HCT116 (cell line): ENCODE measurements at regions not wholly inside any gene's neighbourhood (a gene's known extent, or its start where the extent isn't known, plus 50 kb on each side); places are given as distances from the start of the nearest gene placed in this dataset.

Source experiments
- ATAC-seq: fragments of 200-7000 bp; cut with Tn5 transposase; 2 replicates; pipeline ENCODE4 v1.9.1; 2020; ENCODE audit warnings: mild to moderate bottlenecking, moderate library complexity
- BruUV-seq: library from RNA; stranded (reverse); fragments of 400-500 nt; replicated peaks from 2 replicates; lab custom pipeline; 2021; lab: Mats Ljungman, UMichigan
- CTCF ChIA-PET: fragments of 300-600 bp; sonication (Branson Sonifier 250); formaldehyde crosslinking; loops from one replicate; lab custom pipeline; 2021; ENCODE audit warnings: antibody characterized with exemption; lab: Charles Lee
- POLR2A ChIA-PET: fragments of 300-600, 350-600 bp; sonication (Branson Sonifier 250); formaldehyde crosslinking; loops from one replicate; lab custom pipeline; 2021; ENCODE audit warnings: antibody characterized with exemption; lab: Charles Lee
- RAD21 ChIA-PET, 2 experiments: fragments of 300-600 bp; sonication (Branson Sonifier 250); formaldehyde crosslinking; loops; one replicate each; lab custom pipeline; 2023; ENCODE audit warnings: low total read pairs in 2 of 2; ENCODE audit not compliant: uncharacterized antibody in 2 of 2, unreplicated experiment in 2 of 2, low non-redundant PET in 1 of 2; lab: Charles Lee
- DNase-seq: peaks from one replicate; pipeline ENCODE4 v3.0.0-alpha.2; 2010; ENCODE audit warnings: low read depth, low spot score
- H2AFZ ChIP-seq: fragments of 200-600 bp; shearing (Covaris generic), sonication (generic); 2 replicates; pipeline ENCODE4 v1.6.1; 2017; ENCODE audit warnings: low read depth, mixed run types, mixed read lengths, antibody characterized with exemption, low read length; ENCODE audit not compliant: poor library complexity, severe bottlenecking
- H3K27ac ChIP-seq: 2 replicates; pipeline ENCODE4 v1.5.1; 2012; ENCODE audit warnings: low read depth, low read length
- H3K27me3 ChIP-seq: fragments of 200-600 bp; sonication (generic); 2 replicates; pipeline ENCODE4 v1.6.1; 2016; ENCODE audit warnings: mixed run types, low read length, mixed read lengths; ENCODE audit not compliant: insufficient read depth
- H3K36me3 ChIP-seq, 2 experiments: fragments of 200-500 bp in 1 of 2; fragments of 200-600 bp in 1 of 2; sonication (Bioruptor generic) in 1 of 2; sonication (generic) in 1 of 2; 2 replicates each; pipeline versions ENCODE4 v1.5.1 to v1.6.1; 2014 to 2016; ENCODE audit warnings: low read length in 2 of 2, inconsistent platforms in 1 of 2, mixed read lengths in 1 of 2, mixed run types in 1 of 2; ENCODE audit not compliant: insufficient read depth in 2 of 2, control insufficient read depth in 1 of 2
- H3K4me1 ChIP-seq, 2 experiments: fragments of 200-600 bp in 1 of 2; sonication (generic) in 1 of 2; 2 replicates each; pipeline versions ENCODE4 v1.5.1 to v1.6.1; 2012 to 2017; ENCODE audit warnings: low read length in 2 of 2, inconsistent platforms in 1 of 2, mild to moderate bottlenecking in 1 of 2, mixed read lengths in 1 of 2, mixed run types in 1 of 2, moderate library complexity in 1 of 2; ENCODE audit not compliant: insufficient read depth in 2 of 2, control insufficient read depth in 1 of 2
- H3K4me2 ChIP-seq: fragments of 200-600 bp; sonication (generic); 2 replicates; pipeline ENCODE4 v1.6.1; 2017; ENCODE audit warnings: mixed run types, low read length, mixed read lengths
- H3K4me3 ChIP-seq, 2 experiments: fragments of 200-600 bp in 1 of 2; sonication (generic) in 1 of 2; replicated peaks in 1 of 2; 2 replicates each; pipeline ENCODE4 v1.5.1; 2011 to 2016; ENCODE audit warnings: low read length in 2 of 2, control low read depth in 1 of 2, low read depth in 1 of 2, mild to moderate bottlenecking in 1 of 2, mixed read lengths in 1 of 2, mixed run types in 1 of 2
- H3K79me2 ChIP-seq: fragments of 200-600 bp; sonication (generic); 2 replicates; pipeline ENCODE4 v1.6.1; 2017; ENCODE audit warnings: mild to moderate bottlenecking, mixed run types, low read length, moderate library complexity, mixed read lengths; ENCODE audit not compliant: insufficient read depth
- H3K9ac ChIP-seq: fragments of 200-600 bp; sonication (generic); 2 replicates; pipeline ENCODE4 v1.6.1; 2016; ENCODE audit warnings: low read length, mixed read lengths
- H3K9me2 ChIP-seq: fragments of 200-600 bp; sonication (generic), shearing (Covaris generic); 2 replicates; pipeline ENCODE4 v1.6.1; 2017; ENCODE audit warnings: mixed run types, mild to moderate bottlenecking, moderate library complexity; ENCODE audit not compliant: insufficient read depth
- H3K9me3 ChIP-seq, 2 experiments: fragments of 200-500 bp in 1 of 2; fragments of 200-600 bp in 1 of 2; sonication (Bioruptor generic) in 1 of 2; sonication (generic) in 1 of 2; 2 replicates each; pipeline ENCODE4 v1.6.1; 2014 to 2017; ENCODE audit warnings: low read length in 2 of 2, mixed read lengths in 2 of 2, inconsistent platforms in 1 of 2, low read depth in 1 of 2, mild to moderate bottlenecking in 1 of 2, mixed run types in 1 of 2, moderate library complexity in 1 of 2; ENCODE audit not compliant: control insufficient read depth in 1 of 2, insufficient read depth in 1 of 2
- H4K20me1 ChIP-seq: fragments of 200-600 bp; sonication (generic), shearing (Covaris generic); 2 replicates; pipeline ENCODE4 v1.6.1; 2017; ENCODE audit warnings: mixed run types, mild to moderate bottlenecking, moderate library complexity; ENCODE audit not compliant: insufficient read depth
- CBX3 ChIP-seq: IDR thresholded peaks from 2 replicates; pipeline ENCODE4 v1.6.1; 2012; ENCODE audit warnings: low read depth
- CEBPB ChIP-seq: IDR thresholded peaks from 2 replicates; pipeline ENCODE4 v1.6.1; 2012; ENCODE audit warnings: low read depth
- EGR1 ChIP-seq: IDR thresholded peaks from 2 replicates; pipeline ENCODE4 v1.6.1; 2012; ENCODE audit warnings: low read depth
- ELF1 ChIP-seq: IDR thresholded peaks from 2 replicates; pipeline ENCODE4 v1.6.1; 2012; ENCODE audit warnings: low read depth, borderline replicate concordance
- EZH2 ChIP-seq: fragments of 200-600 bp; sonication (generic); IDR thresholded peaks from 2 replicates; pipeline ENCODE4 v1.6.1; 2017; ENCODE audit warnings: antibody characterized with exemption, mixed run types
- EZH2phosphoT487 ChIP-seq: fragments of 200-600 bp; IDR thresholded peaks from 2 replicates; pipeline ENCODE4 v1.6.1; 2018; ENCODE audit warnings: antibody characterized with exemption, borderline replicate concordance
- FOSL1 ChIP-seq: IDR thresholded peaks from 2 replicates; pipeline ENCODE4 v1.6.1; 2012; ENCODE audit warnings: low read depth
- JUND ChIP-seq: IDR thresholded peaks from 2 replicates; pipeline ENCODE4 v1.6.1; 2012
- POLR2AphosphoS5 ChIP-seq: IDR thresholded peaks from 2 replicates; pipeline ENCODE4 v1.6.1; 2011; ENCODE audit warnings: mild to moderate bottlenecking, low read depth, low read length, moderate library complexity
- RAD21 ChIP-seq: IDR thresholded peaks from 2 replicates; pipeline ENCODE4 v1.6.1; 2012; ENCODE audit warnings: low read depth, mild to moderate bottlenecking
- SIN3A ChIP-seq: IDR thresholded peaks from 2 replicates; pipeline ENCODE4 v1.6.1; 2012; ENCODE audit warnings: low read depth
- SP1 ChIP-seq: IDR thresholded peaks from 2 replicates; pipeline ENCODE4 v1.6.1; 2012; ENCODE audit warnings: low read depth
- SRF ChIP-seq: IDR thresholded peaks from 2 replicates; pipeline ENCODE4 v1.6.1; 2012; ENCODE audit warnings: low read depth
- TCF7L2 ChIP-seq: IDR thresholded peaks from 2 replicates; pipeline ENCODE4 v1.7.0; 2011; ENCODE audit warnings: borderline replicate concordance, inconsistent platforms; ENCODE audit not compliant: insufficient read depth, insufficient read length; ENCODE audit errors: extremely low read depth
- YY1 ChIP-seq: IDR thresholded peaks from 2 replicates; pipeline ENCODE4 v1.6.1; 2011; ENCODE audit warnings: low read length, low read depth, moderate library complexity, mild to moderate bottlenecking; ENCODE audit not compliant: insufficient replicate concordance; ENCODE audit errors: extremely low read depth
- ZNF274 ChIP-seq: fragments of 200-500 bp; sonication (Bioruptor generic); IDR thresholded peaks from 2 replicates; pipeline ENCODE4 v1.6.1; 2014; ENCODE audit warnings: mild to moderate bottlenecking, low read depth, low read length, inconsistent platforms
- intact Hi-C: fragments of 100-400 bp; cut with micrococcal nuclease; formaldehyde crosslinking; loops from 2 replicates; pipeline ENCODE4 v1.10.0; 2022
- TF ChIP-seq, protein P1 (sequence below): IDR thresholded peaks from 2 replicates; pipeline ENCODE4 v1.6.1; 2011; ENCODE audit warnings: mild to moderate bottlenecking, low read length, moderate library complexity; ENCODE audit not compliant: insufficient replicate concordance; ENCODE audit errors: extremely low read depth
- TF ChIP-seq, protein P2 (sequence below): IDR thresholded peaks from 2 replicates; pipeline ENCODE4 v1.6.1; 2012
- TF ChIP-seq, protein P3 (sequence below), 3 experiments: fragments of 200-600 bp in 1 of 3; sonication (generic) in 1 of 3; IDR thresholded peaks in 2 of 3; conservative IDR thresholded peaks in 1 of 3; 2 replicates each; pipeline ENCODE4 v1.5.1; 2012 to 2017; ENCODE audit warnings: low read depth in 2 of 3, low read length in 2 of 3, antibody characterized with exemption in 1 of 3, borderline replicate concordance in 1 of 3, control low read depth in 1 of 3, mild to moderate bottlenecking in 1 of 3, mixed read lengths in 1 of 3, mixed run types in 1 of 3, moderate library complexity in 1 of 3; ENCODE audit not compliant: insufficient read depth in 1 of 3
- TF ChIP-seq, protein P4 (sequence below): IDR thresholded peaks from 2 replicates; pipeline ENCODE4 v1.6.1; 2012

DNA sequence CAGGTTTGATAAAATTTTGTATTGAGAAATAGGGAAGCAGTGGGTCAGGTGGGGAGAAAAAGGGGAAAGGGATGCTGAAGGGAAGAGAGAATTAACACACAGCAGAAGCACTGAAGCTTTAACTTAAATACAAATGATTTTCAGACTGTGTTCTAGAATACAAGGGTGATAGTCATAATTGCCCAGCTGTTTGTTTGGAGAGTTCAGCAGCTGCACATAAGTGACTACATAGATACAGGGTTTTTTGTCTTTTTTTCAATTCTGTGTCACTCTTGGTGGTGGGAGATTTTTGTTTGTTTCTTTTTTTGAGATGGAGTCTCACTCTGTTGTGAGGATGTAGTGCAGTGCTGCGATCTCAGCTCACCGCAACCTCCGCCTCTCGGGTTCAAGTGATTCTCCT is 590.4 kb upstream of the SEMA6A start:
- H3K79me2 ChIP-seq = no peaks in the 10 kb centered on the region
- no peaks in the 10 kb centered on the region for H4K20me1 ChIP-seq
- BruUV-seq = no TSS peak
- no peaks in the 10 kb centered on the region for H3K9me2 ChIP-seq
- TF ChIP-seq TCF7L2 = no peak
- TF ChIP-seq ZNF274 = no peak
- TF ChIP-seq EZH2 = no peak
- TF ChIP-seq, protein P1, sequence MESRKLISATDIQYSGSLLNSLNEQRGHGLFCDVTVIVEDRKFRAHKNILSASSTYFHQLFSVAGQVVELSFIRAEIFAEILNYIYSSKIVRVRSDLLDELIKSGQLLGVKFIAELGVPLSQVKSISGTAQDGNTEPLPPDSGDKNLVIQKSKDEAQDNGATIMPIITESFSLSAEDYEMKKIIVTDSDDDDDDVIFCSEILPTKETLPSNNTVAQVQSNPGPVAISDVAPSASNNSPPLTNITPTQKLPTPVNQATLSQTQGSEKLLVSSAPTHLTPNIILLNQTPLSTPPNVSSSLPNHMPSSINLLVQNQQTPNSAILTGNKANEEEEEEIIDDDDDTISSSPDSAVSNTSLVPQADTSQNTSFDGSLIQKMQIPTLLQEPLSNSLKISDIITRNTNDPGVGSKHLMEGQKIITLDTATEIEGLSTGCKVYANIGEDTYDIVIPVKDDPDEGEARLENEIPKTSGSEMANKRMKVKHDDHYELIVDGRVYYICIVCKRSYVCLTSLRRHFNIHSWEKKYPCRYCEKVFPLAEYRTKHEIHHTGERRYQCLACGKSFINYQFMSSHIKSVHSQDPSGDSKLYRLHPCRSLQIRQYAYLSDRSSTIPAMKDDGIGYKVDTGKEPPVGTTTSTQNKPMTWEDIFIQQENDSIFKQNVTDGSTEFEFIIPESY = no peak
- TF ChIP-seq, protein P2, sequence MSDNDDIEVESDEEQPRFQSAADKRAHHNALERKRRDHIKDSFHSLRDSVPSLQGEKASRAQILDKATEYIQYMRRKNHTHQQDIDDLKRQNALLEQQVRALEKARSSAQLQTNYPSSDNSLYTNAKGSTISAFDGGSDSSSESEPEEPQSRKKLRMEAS = no peak
- no peak for TF ChIP-seq RAD21
- no peak for TF ChIP-seq POLR2AphosphoS5
- TF ChIP-seq, protein P3, sequence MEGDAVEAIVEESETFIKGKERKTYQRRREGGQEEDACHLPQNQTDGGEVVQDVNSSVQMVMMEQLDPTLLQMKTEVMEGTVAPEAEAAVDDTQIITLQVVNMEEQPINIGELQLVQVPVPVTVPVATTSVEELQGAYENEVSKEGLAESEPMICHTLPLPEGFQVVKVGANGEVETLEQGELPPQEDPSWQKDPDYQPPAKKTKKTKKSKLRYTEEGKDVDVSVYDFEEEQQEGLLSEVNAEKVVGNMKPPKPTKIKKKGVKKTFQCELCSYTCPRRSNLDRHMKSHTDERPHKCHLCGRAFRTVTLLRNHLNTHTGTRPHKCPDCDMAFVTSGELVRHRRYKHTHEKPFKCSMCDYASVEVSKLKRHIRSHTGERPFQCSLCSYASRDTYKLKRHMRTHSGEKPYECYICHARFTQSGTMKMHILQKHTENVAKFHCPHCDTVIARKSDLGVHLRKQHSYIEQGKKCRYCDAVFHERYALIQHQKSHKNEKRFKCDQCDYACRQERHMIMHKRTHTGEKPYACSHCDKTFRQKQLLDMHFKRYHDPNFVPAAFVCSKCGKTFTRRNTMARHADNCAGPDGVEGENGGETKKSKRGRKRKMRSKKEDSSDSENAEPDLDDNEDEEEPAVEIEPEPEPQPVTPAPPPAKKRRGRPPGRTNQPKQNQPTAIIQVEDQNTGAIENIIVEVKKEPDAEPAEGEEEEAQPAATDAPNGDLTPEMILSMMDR (IDR thresholded peaks at IDR 0.05 in 2 of 3, conservative IDR thresholded peaks at IDR 0.05 in 1 of 3; ENCODE audit: borderline replicate concordance in 1 of 3, insufficient read depth in 1 of 3, low read depth in 2 of 3, low read length in 2 of 3) = no peak
- TF ChIP-seq EZH2phosphoT487 = no peak
- TF ChIP-seq ELF1 = no peak
- no peak for TF ChIP-seq SIN3A
- TF ChIP-seq CBX3 = no peak
- TF ChIP-seq, protein P4, sequence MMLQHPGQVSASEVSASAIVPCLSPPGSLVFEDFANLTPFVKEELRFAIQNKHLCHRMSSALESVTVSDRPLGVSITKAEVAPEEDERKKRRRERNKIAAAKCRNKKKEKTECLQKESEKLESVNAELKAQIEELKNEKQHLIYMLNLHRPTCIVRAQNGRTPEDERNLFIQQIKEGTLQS = no peak
- TF ChIP-seq SRF = no peak
- no peak for TF ChIP-seq FOSL1
- no peak for TF ChIP-seq JUND
- no peak for TF ChIP-seq CEBPB
- no peak for TF ChIP-seq YY1
- no peak for TF ChIP-seq SP1
- no peak for TF ChIP-seq EGR1
- ATAC-seq (no peak), DNase-seq (no peak)
- no peak overlapping the region for H2AFZ ChIP-seq
- H3K9ac ChIP-seq = no peak overlapping the region
- CTCF ChIA-PET = no interaction called here
- no peaks in the 10 kb centered on the region for H3K27me3 ChIP-seq
- no peaks in the 10 kb centered on the region for H3K4me1 ChIP-seq
- H3K27ac ChIP-seq = no peak overlapping the region
- RAD21 ChIA-PET = no interaction called here
- H3K4me2 ChIP-seq = no peak overlapping the region
- POLR2A ChIA-PET = no interaction called here
- no peaks in the 10 kb centered on the region for H3K36me3 ChIP-seq
- no peak overlapping the region for H3K4me3 ChIP-seq
- no peaks in the 10 kb centered on the region for H3K9me3 ChIP-seq
- intact Hi-C loops = no loop called here
